H9 (cell line): ENCODE measurements at regions not wholly inside any gene's neighbourhood (a gene's known extent, or its start where the extent isn't known, plus 50 kb on each side); places are given as distances from the start of the nearest gene placed in this dataset.
"Not testable (repeated sequence)": the region's sequence is repeated elsewhere in the genome, so short reads cannot be mapped to it uniquely, and the experiment has no call there.

Source experiments
- DNase-seq: peaks from one replicate; pipeline ENCODE4 v3.0.0-alpha.2; 2017
- H2AFZ ChIP-seq: one replicate; pipeline ENCODE4 v1.6.1; 2013; ENCODE audit warnings: mild to moderate bottlenecking, low read length, control low read depth, moderate library complexity
- H2AK5ac ChIP-seq: 2 replicates; pipeline ENCODE4 v1.6.1; 2013; ENCODE audit warnings: low read length, control low read depth, mixed read lengths; ENCODE audit not compliant: insufficient read length
- H2BK120ac ChIP-seq: one replicate; pipeline ENCODE4 v1.6.1; 2013; ENCODE audit warnings: low read depth, mild to moderate bottlenecking, low read length, control low read depth, inconsistent platforms; ENCODE audit not compliant: poor library complexity, severe bottlenecking
- H2BK12ac ChIP-seq: 2 replicates; pipeline ENCODE4 v1.6.1; 2013; ENCODE audit warnings: low read length, control low read depth, mixed read lengths, low read depth; ENCODE audit not compliant: insufficient read length
- H2BK15ac ChIP-seq: 2 replicates; pipeline ENCODE4 v1.6.1; 2013; ENCODE audit warnings: low read depth, low read length, control low read depth
- H2BK20ac ChIP-seq: one replicate; pipeline ENCODE4 v1.6.1; 2013; ENCODE audit warnings: low read depth, mild to moderate bottlenecking, low read length, control low read depth, inconsistent platforms; ENCODE audit not compliant: poor library complexity, severe bottlenecking
- H2BK5ac ChIP-seq: 2 replicates; pipeline ENCODE4 v1.6.1; 2013; ENCODE audit warnings: low read length, control low read depth, mixed read lengths; ENCODE audit not compliant: insufficient read length
- H3K14ac ChIP-seq: 2 replicates; pipeline ENCODE4 v1.6.1; 2013; ENCODE audit warnings: low read length, control low read depth; ENCODE audit not compliant: insufficient read depth
- H3K18ac ChIP-seq: 2 replicates; pipeline ENCODE4 v1.6.1; 2013; ENCODE audit warnings: low read depth, mild to moderate bottlenecking, mixed read lengths, low read length, control low read depth; ENCODE audit not compliant: insufficient read length
- H3K23ac ChIP-seq: 2 replicates; pipeline ENCODE4 v1.6.1; 2013; ENCODE audit warnings: low read length, control low read depth, mixed read lengths, low read depth; ENCODE audit not compliant: insufficient read length
- H3K23me2 ChIP-seq: 2 replicates; pipeline ENCODE4 v1.6.1; 2013; ENCODE audit warnings: low read depth, mild to moderate bottlenecking, mixed read lengths, low read length, control low read depth; ENCODE audit not compliant: insufficient read length, poor library complexity, severe bottlenecking
- H3K27ac ChIP-seq: 2 replicates; pipeline ENCODE4 v1.5.1; 2013; ENCODE audit warnings: low read length, control low read depth, mixed read lengths, low read depth; ENCODE audit not compliant: insufficient read length
- H3K27me3 ChIP-seq: 2 replicates; pipeline ENCODE4 v1.6.1; 2013; ENCODE audit warnings: low read length, control low read depth, inconsistent platforms; ENCODE audit not compliant: insufficient read depth
- H3K4ac ChIP-seq: 2 replicates; pipeline ENCODE4 v1.6.1; 2013; ENCODE audit warnings: low read depth, mild to moderate bottlenecking, control low read depth, inconsistent platforms, low read length, moderate library complexity
- H3K4me1 ChIP-seq: 2 replicates; pipeline ENCODE4 v1.6.1; 2013; ENCODE audit warnings: low read length, control low read depth, inconsistent platforms; ENCODE audit not compliant: insufficient read depth
- H3K4me2 ChIP-seq: 2 replicates; pipeline ENCODE4 v1.6.1; 2013; ENCODE audit warnings: low read length, control low read depth, mixed read lengths; ENCODE audit not compliant: insufficient read length, insufficient read depth
- H3K56ac ChIP-seq: 2 replicates; pipeline ENCODE4 v1.6.1; 2013; ENCODE audit warnings: low read depth, mild to moderate bottlenecking, mixed read lengths, low read length, control low read depth; ENCODE audit not compliant: insufficient read length
- H3K79me1 ChIP-seq: 2 replicates; pipeline ENCODE4 v1.6.1; 2013; ENCODE audit warnings: low read depth, mild to moderate bottlenecking, moderate library complexity, low read length, control low read depth, inconsistent platforms; ENCODE audit not compliant: insufficient read depth, poor library complexity, severe bottlenecking
- H3K79me2 ChIP-seq: 2 replicates; pipeline ENCODE4 v1.6.1; 2013; ENCODE audit warnings: low read length, control low read depth, inconsistent platforms; ENCODE audit not compliant: insufficient read depth
- H3K9ac ChIP-seq: 2 replicates; pipeline ENCODE4 v1.6.1; 2013; ENCODE audit warnings: low read length, control low read depth, mixed read lengths; ENCODE audit not compliant: insufficient read length; ENCODE audit errors: extremely low read depth
- H3K9me3 ChIP-seq: one replicate; pipeline ENCODE4 v1.6.1; 2013; ENCODE audit warnings: low read depth, low read length, inconsistent platforms; ENCODE audit not compliant: control insufficient read depth
- H3T11ph ChIP-seq: one replicate; pipeline ENCODE4 v1.6.1; 2013; ENCODE audit warnings: mild to moderate bottlenecking, low read length, control low read depth, inconsistent platforms
- H4K20me1 ChIP-seq: one replicate; pipeline ENCODE4 v1.6.1; 2013; ENCODE audit not compliant: control insufficient read depth, insufficient read length, insufficient read depth
- H4K5ac ChIP-seq: 2 replicates; pipeline ENCODE4 v1.6.1; 2013; ENCODE audit warnings: low read depth, mild to moderate bottlenecking, mixed read lengths, low read length, control low read depth; ENCODE audit not compliant: insufficient read length
- H4K8ac ChIP-seq: replicated peaks from 2 replicates; pipeline ENCODE4 v1.6.1; 2013; ENCODE audit warnings: low read length, control low read depth, mixed read lengths, low read depth; ENCODE audit not compliant: insufficient read length
- H4K91ac ChIP-seq: 2 replicates; pipeline ENCODE4 v1.6.1; 2013; ENCODE audit warnings: low read depth, mild to moderate bottlenecking, moderate library complexity, mixed read lengths, low read length, control low read depth; ENCODE audit not compliant: insufficient read length
- H3K27ac Mint-ChIP-seq, 3 experiments: 2 replicates in 2 of 3; 3 replicates in 1 of 3; pipeline ENCODE4 v1.8.0; 2020 to 2021; ENCODE audit warnings: mixed read lengths in 3 of 3, mild to moderate bottlenecking in 1 of 3, moderate library complexity in 1 of 3
- H3K27me3 Mint-ChIP-seq: 2 replicates; pipeline ENCODE4 v1.8.0; 2021; ENCODE audit warnings: low read depth, mild to moderate bottlenecking, moderate library complexity, mixed read lengths
- H3K36me3 Mint-ChIP-seq, 3 experiments: 2 replicates in 2 of 3; 3 replicates in 1 of 3; pipeline ENCODE4 v1.8.0; 2020 to 2021; ENCODE audit warnings: low read depth in 3 of 3, mixed read lengths in 3 of 3; ENCODE audit not compliant: insufficient read depth in 1 of 3
- H3K4me1 Mint-ChIP-seq, 2 experiments: 2 replicates each; pipeline ENCODE4 v1.8.0; 2020; ENCODE audit warnings: mixed read lengths in 2 of 2
- H3K4me3 Mint-ChIP-seq, 2 experiments: 2 replicates in 1 of 2; 3 replicates in 1 of 2; pipeline ENCODE4 v1.8.0; 2020 to 2021; ENCODE audit warnings: mild to moderate bottlenecking in 2 of 2, mixed read lengths in 2 of 2, moderate library complexity in 1 of 2
- H3K9me3 Mint-ChIP-seq, 2 experiments: 2 replicates in 1 of 2; 3 replicates in 1 of 2; pipeline ENCODE4 v1.8.0; 2020; ENCODE audit warnings: mild to moderate bottlenecking in 2 of 2, mixed read lengths in 2 of 2, moderate library complexity in 1 of 2
- CTCF ChIP-seq: fragments of 200-600 bp; sonication (generic); conservative IDR thresholded peaks from 3 replicates; pipeline ENCODE4 v1.8.0; 2021; ENCODE audit warnings: antibody characterized with exemption, mild to moderate bottlenecking
- WGBS: extraction: QIAGEN DNeasy Blood & Tissue Kit; methylation state at CpG from one replicate; pipeline ENCODE4 v1.1.7; 2013; ENCODE audit warnings: missing lambda C conversion rate, low lambda C conversion rate, mixed read lengths; ENCODE audit not compliant: insufficient read length; ENCODE audit errors: extremely low coverage; 5-methylcytosine and 5-hydroxymethylcytosine counted together

- H4K5ac ChIP-seq: no peak overlapping the region
- H3K9me3 ChIP-seq: no peaks in the 10 kb centered on the region
- WGBS: no CpG with 5 or more reads among the region's 5 CpGs
- no peak overlapping the region for H2BK15ac ChIP-seq
- H3K9ac ChIP-seq: no peak overlapping the region
- no peak overlapping the region for H3K56ac ChIP-seq
- no peak overlapping the region for H3T11ph ChIP-seq
- no peak overlapping the region for H3K4ac ChIP-seq
- H2BK120ac ChIP-seq: no peak overlapping the region
- H2BK12ac ChIP-seq: no peak overlapping the region
- H2AFZ ChIP-seq: no peak overlapping the region
- Mint-ChIP-seq H3K36me3 (no peaks in the 10 kb centered on the region), H3K27ac (no peak overlapping the region; a peak in 1 of 7 replicates), H3K9me3 (peaks cover 5 to 6% of the 10 kb centered on the region in 2 experiments; a peak in 4 of 5 replicates), H3K4me3 (no peak overlapping the region), H3K27me3 (peaks cover 2% of the 10 kb centered on the region; the same call in 1 of the 2 replicates), H3K4me1 (peaks cover 6 to 7% of the 10 kb centered on the region in 2 experiments)
- no peak overlapping the region for H3K27ac ChIP-seq
- H2AK5ac ChIP-seq: no peak overlapping the region
- no peaks in the 10 kb centered on the region for H3K4me1 ChIP-seq
- no peak overlapping the region for H3K23ac ChIP-seq
- no peak for DNase-seq
- no peak overlapping the region for H4K8ac ChIP-seq
- H3K23me2 ChIP-seq: no peaks in the 10 kb centered on the region
- no peaks in the 10 kb centered on the region for H4K20me1 ChIP-seq
- no peaks in the 10 kb centered on the region for H3K79me1 ChIP-seq
- no peaks in the 10 kb centered on the region for H3K79me2 ChIP-seq
- no peak overlapping the region for H3K14ac ChIP-seq
- no peak overlapping the region for H3K4me2 ChIP-seq
- no peak overlapping the region for H3K18ac ChIP-seq
- no peak for TF ChIP-seq CTCF
- H2BK20ac ChIP-seq: no peak overlapping the region
- no peak overlapping the region for H4K91ac ChIP-seq
- H3K27me3 ChIP-seq: no peaks in the 10 kb centered on the region
- H2BK5ac ChIP-seq: no peak overlapping the region
These were observed 440.3 kb downstream of the ETS1 start for GRCh38 chr11:128146926-128147605.

GRCh38 chr11:128140293-128140692 lies 447.1 kb downstream of the ETS1 start:
- H4K5ac ChIP-seq: not testable (repeated sequence)
- H3K9me3 Mint-ChIP-seq: peaks cover 33 to 40% of the 10 kb centered on the region in 2 experiments

More at GRCh38 chr11:128140293-128140692, 447.1 kb downstream of the ETS1 start:
- not testable (repeated sequence) for DNase-seq, H3K4me1 Mint-ChIP-seq, H3K4me1 ChIP-seq, H3K9ac ChIP-seq, H3K79me1 ChIP-seq, H3K27ac ChIP-seq, H3K4me2 ChIP-seq, H4K8ac ChIP-seq, H2BK15ac ChIP-seq, H3K4me3 Mint-ChIP-seq, H2AK5ac ChIP-seq, H2BK20ac ChIP-seq, H2BK5ac ChIP-seq, H3K23ac ChIP-seq, H4K91ac ChIP-seq, H4K20me1 ChIP-seq, H2AFZ ChIP-seq, H2BK12ac ChIP-seq, H3T11ph ChIP-seq, H3K79me2 ChIP-seq, H3K23me2 ChIP-seq, H2BK120ac ChIP-seq, H3K4ac ChIP-seq, H3K27me3 ChIP-seq, H3K27me3 Mint-ChIP-seq, H3K14ac ChIP-seq, H3K56ac ChIP-seq, H3K18ac ChIP-seq, H3K9me3 ChIP-seq, H3K27ac Mint-ChIP-seq
- peaks cover 12 to 28% (median 12%) of the 10 kb centered on the region in 3 experiments for H3K36me3 Mint-ChIP-seq
- WGBS: no CpG with 5 or more reads among the region's 6 CpGs
